ENCODE measurements at regions not wholly inside any gene's neighbourhood (a gene's known extent, or its start where the extent isn't known, plus 50 kb on each side); places are given as distances from the start of the nearest gene placed in this dataset.
"Not testable (repeated sequence)": the region's sequence is repeated elsewhere in the genome, so short reads cannot be mapped to it uniquely, and the experiment has no call there.

DNA sequence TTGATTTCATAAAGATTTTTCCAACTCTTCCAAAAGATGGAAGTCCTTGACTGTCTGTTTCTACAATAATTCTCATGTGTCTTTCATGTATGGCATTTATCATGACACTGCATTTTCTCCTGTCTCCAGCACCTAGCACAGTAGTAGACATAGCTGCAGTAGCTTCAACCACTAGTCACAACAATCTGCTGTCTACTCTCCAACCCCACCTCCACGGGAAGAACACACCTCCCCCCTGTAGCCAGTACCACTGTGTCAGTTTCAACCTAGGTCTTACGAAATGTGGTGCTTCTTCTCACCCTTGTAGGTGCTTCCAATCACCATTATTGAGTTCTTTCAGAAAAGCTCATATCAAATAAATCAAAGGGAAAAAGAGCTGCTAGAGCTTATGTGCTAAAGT lies 425.1 kb upstream of the ADAMTS5 start:
- no peak for DNase-seq

- DNase-seq, result no peak
Observed at GRCh38 chr21:27390384-27390783, 423.5 kb upstream of the ADAMTS5 start.

DNA sequence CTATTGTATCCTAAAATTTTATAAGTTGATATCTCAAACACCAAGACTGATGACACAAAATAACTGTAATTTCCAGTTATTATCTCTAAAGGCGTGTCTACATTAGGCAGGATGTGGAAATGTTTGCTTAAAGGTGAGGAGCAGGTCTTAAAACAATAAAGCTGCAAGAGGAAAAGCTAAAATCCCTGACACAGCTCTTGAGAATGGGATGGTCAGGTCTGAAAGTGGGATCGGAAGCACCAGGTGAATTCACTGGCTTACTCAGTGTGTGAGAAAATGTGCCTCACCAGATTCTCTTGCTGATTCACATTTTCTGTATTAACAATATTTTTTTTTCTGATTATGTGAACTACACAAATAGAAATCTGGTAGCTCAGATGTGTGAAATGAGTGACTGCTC lies 421.9 kb upstream of the ADAMTS5 start:
- DNase-seq, result no peak

DNA sequence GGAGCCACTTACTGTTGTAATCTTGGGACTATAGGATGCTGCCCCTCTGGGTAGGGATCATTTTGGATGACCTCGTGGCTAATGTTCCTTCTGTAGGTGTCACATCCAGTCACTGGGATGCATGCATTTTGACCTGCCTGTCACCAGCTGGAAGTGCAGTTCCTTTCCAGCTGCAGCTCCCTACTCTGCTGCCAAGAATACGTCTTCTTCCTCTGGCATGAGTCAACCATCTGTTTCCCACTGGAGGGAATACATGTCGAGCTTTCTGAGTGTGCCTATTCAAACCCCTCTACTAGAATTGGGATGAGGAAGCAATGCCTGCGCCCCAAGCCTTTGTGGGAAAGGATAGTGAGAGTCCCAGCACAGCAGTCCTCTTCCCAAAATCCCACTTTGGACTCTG lies 415.5 kb upstream of the ADAMTS5 start:
- DNase-seq, result no peak

DNA sequence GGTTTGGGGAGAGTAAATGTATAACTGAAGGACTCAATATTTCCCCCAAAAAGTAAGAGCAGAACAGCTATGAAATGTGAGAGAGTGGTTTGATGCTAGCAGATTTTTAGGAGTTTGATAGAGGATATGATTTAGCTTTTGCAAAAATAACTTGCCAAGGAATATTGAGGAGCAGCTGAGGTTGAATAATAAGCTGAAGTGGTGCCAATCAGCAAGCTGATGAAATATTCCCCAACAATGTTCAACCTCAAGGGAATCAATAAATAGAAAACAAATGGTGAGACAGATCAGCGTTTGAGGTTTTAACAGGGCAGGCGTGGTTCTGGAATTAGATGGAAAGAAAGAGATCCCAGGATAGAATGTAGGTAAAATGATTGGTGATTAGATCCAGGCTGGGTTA lies 413.4 kb upstream of the ADAMTS5 start:
- DNase-seq, result no peak

- no peak for DNase-seq
Observed at GRCh38 chr21:27379354-27379753, 412.5 kb upstream of the ADAMTS5 start.

DNA sequence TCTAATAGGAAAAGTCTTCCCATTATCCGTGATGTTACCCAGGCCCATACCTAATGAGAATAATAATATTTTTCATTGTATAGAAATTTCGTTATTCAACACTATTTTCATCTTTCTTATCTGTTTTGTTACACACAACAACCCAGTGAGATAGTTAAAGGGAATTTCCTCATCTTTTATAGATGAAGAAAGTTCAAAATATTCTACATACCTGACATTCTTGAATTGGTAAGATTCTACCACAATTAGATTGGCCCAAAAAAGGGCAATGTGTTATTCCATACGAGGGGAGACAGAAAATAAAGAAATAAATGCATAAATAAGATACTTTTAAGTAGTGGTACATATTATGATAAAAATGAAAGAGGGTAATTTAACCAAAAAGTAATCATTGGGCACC lies 405.5 kb upstream of the ADAMTS5 start:
- no peak for DNase-seq

- no peak for DNase-seq
Observed at GRCh38 chr21:27371975-27372331, 405.1 kb upstream of the ADAMTS5 start.

- DNase-seq, result no peak
Observed at GRCh38 chr21:27371115-27371974, 404.5 kb upstream of the ADAMTS5 start.

DNA sequence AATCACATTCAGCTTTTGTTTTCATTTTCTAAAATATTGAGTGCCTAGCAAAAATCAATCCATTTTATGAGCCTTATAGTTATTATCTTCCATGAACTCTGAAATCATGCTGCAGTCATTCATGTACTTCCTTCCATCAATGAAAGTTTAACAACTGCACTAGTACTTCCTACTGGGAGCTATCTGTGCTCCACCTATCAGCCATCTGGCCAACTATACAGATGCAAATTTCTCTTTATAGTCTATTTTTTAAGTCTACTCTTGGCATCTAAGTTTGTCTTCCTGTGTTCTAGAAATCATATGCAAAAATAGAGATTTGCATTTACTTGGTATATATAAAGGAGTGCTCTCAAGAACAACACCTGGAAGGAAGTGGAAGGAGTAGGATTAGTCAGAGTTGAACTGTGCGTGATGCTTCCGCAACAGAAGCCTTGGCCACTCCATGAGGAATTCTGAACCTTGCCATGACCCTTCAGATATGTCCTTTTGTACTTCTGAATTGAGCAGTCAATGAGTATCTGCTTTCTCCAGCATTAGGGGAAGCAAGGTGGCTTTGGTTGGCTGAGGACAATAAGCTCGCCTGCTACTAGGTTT lies 403.2 kb upstream of the ADAMTS5 start:
- no peak for DNase-seq

GRCh38 chr21:27369234-27369633 lies 402.3 kb upstream of the ADAMTS5 start:
- DNase-seq, result no peak

DNA sequence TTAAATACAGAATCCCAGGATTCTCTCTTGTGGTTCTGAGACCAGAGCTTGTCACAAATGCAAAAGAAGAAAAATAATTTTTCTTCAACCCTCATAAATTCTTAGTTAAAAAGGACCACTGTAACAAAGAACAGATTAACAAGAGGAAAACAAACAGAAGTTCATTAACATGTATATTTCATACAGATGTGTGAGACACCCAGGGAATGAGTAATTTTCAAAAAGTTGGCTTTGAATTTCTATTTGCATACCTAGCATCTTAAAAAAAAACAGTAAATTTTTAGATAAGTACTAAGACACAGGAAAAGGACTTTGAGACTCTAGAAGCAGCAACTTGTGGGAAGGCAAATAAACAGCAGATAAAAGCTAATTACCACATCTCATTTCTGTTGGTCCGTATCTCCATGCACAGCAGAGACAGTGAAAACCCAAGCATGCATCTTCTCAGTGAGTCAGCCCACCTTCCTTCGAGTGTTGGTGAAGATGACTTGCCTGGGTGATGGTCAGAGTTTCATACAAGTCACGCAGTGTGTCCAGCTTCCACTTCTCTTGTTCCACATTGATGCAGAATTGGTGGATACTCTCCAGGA lies 399.9 kb upstream of the ADAMTS5 start:
- no peak for DNase-seq

DNA sequence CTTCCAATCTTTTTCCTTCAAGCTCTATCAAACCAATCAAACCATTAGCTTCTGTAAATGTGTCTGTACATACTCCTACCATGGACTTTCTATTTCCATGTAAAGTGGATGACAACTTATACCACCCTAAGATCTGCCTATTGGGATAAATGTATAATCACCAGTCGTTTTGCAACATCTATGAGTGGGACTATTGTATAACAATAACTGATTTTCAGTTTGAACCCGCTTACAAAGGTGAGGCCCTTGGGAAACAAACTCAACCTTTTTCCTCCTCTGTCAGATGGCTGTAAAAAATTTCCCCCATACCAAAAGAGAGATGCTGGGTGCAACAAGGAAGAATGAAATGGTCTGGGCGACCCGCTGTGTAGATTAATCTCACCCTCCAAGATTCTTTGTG lies 399.1 kb upstream of the ADAMTS5 start:
- DNase-seq, result no peak

- DNase-seq, result no peak
Observed at GRCh38 chr21:27365394-27365793, 398.5 kb upstream of the ADAMTS5 start.

GRCh38 chr21:27363719-27364477 lies 397.0 kb upstream of the ADAMTS5 start:
- DNase-seq, result no peak

- no peak for DNase-seq
Observed at GRCh38 chr21:27362249-27362648, 395.4 kb upstream of the ADAMTS5 start.

GRCh38 chr21:27359141-27359540 lies 392.3 kb upstream of the ADAMTS5 start:
- DNase-seq, result no peak

DNA sequence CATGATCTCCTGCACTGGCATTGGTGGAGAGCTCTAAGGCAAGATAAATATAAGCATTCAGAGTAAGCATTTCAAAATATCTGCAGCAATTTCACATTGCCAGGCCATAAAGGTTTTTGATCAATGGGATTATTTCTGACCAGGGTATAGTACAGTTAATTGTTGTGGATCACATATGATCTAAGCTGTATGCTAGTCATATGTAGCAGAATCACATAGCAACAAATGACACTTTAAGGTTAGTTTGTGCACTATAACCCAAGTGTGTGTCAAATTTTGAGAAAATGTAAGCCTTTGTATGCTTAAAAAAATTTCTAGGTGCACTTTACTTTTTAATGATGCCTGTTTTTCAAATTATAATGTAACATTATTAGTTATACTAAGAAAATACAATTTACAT lies 386.0 kb upstream of the ADAMTS5 start:
- DNase-seq, result no peak

GRCh38 chr21:27346041-27346448 lies 379.2 kb upstream of the ADAMTS5 start:
- DNase-seq, result no peak

DNA sequence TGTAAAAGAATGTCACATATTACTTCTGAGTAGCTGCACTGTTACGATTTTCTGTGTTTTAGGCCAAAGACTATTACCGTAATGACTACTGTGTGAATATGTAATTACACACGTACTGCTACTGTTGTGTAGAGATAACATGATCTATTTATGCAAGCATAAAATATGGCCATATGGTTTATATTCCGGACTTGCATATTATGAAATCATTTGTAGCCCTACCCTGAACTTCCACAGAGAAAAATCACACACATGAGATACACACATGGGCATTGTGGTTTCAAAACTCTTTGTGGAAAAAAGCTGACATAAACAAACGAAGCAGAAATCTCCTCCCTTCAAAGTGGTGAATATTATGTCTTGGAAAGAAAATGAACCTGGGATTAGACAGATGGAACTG lies 373.0 kb upstream of the ADAMTS5 start:
- no peak for DNase-seq

DNA sequence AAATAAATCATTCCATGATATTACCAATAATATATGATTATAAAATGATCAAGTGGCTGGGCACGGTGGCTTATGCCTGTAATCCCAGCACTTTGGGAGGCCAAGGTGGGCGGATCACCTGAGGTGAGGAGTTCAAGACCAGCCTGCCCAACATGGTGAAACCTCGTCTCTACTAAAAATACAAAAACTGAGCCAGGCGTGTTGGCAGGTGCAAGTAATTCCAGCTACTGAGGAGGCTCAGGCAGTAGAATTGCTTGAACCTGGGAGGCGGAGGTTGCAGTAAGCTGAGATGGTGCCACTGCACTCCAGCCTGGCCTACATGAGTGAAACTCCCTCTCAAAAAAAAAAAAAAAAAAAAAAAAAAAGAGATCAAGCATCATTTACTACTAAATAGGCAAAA lies 371.1 kb upstream of the ADAMTS5 start:
- DNase-seq, result not testable (repeated sequence)

- no peak for DNase-seq
Observed at GRCh38 chr21:27333096-27333495, 366.2 kb upstream of the ADAMTS5 start.

DNA sequence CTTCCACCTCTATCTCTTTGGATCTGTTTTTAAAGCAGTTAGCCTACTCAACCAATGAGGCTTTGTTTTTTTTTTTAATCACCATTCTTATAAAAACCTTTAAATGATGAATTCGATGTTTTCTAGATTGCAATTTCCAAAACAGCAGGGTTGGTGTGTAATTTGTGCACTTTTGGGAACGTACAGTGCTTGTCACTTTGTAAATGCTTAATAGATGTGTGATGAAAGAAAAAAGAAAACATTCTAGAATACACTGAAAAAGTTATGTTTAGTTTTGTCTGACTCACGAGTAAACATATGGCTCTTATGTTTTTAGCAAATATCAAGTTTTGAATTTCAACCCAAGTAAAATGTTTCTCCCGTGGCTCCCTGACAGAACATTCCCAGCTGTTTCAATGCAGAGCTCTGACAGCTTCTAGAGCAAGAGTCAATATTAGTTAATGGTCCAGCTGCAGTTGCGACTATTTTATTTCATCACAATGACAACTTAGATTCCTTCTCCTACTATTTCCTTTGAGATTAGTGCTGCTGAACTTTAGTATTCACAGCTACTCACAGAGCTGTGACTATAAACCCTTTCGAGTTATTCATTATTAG lies 362.5 kb upstream of the ADAMTS5 start:
- no peak for DNase-seq

Measured in stimulated activated CD8-positive, alpha-beta memory T cell treated with anti-CD3 and anti-CD28 coated beads, Interleukin-4, amount 100 ng/mL, for 48 hours (primary cell).